GM20000 (cell line): ENCODE measurements at regions not wholly inside any gene's neighbourhood (a gene's known extent, or its start where the extent isn't known, plus 50 kb on each side); places are given as distances from the start of the nearest gene placed in this dataset.

Experiments used
- DNase-seq: peaks from one replicate; pipeline ENCODE4 v3.0.0; 2012; ENCODE audit warnings: low spot score
- CTCF ChIP-seq: IDR thresholded peaks from 2 replicates; pipeline ENCODE4 v1.5.1; 2012; ENCODE audit warnings: mild to moderate bottlenecking, control low read depth; ENCODE audit errors: extremely low read depth, missing control alignments

- no peak for DNase-seq
- no peak for TF ChIP-seq CTCF
These were observed 111.7 kb upstream of the TMEM161B start for GRCh38 chr5:88380332-88380731.

DNA sequence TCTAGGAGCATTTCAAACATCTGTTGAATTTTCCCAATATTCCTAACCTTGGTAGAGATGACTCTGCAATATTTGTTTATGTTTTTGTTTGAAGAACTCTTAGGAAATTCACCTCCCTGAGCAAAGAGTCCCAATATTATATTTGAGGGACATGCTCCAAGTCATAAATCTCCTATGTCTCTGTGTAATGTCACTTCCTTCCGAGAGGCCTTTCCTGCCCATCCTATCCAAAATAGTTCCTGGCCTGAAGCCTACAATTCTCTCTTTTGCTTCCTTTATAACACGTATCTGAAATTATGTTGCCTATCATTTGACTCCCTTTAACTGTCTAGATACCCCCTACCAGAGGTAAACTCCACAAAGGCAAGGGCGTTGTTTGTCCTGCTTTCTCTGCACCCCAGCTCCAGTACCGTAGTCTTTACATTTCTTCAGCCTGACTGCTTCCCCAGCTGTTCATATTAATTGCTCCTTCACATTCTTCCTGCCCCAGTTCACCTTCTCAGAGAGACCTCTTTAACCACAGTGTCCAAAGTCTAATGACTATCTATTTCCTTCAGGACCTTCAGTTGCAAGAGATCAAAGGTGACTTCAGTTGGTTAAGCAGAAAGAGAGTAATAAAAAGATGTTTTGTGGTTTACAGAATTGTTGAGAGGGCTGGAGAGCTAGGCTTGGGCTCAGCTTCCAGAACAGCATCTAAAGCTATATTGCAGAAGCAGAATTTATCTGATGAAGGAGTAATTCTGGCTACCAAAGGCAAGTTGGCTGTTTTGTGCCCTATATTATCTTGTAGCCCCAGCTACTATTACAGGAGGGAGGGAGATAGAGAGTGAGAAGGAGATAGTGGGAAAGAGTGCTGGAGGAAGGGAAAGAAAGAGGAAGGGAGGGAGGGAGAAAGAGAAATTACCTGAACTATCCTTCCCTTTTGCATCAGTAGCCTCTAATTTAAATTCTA is 109.3 kb upstream of the TMEM161B start:
- DNase-seq = no peak

GRCh38 chr5:88377240-88377639 is 108.6 kb upstream of the TMEM161B start:
- no peak for DNase-seq
- no peak for TF ChIP-seq CTCF

More for the DNA sequence above, 109.3 kb upstream of the TMEM161B start:
- TF ChIP-seq CTCF = no peak

GRCh38 chr5:88376728-88377127 is 108.1 kb upstream of the TMEM161B start:
- no peak for DNase-seq

GRCh38 chr5:88374391-88374790 is 105.7 kb upstream of the TMEM161B start:
- no peak for TF ChIP-seq CTCF
- DNase-seq = no peak

More at GRCh38 chr5:88376728-88377127, 108.1 kb upstream of the TMEM161B start:
- TF ChIP-seq CTCF = no peak

GRCh38 chr5:88370824-88371223 is 102.2 kb upstream of the TMEM161B start:
- TF ChIP-seq CTCF = no peak
- no peak for DNase-seq

GRCh38 chr5:88368201-88368600 is 99.6 kb upstream of the TMEM161B start:
- no peak for TF ChIP-seq CTCF
- DNase-seq = no peak
